Psoas muscle (tissue), 7 donors: ENCODE measurements at regions not wholly inside any gene's neighbourhood (a gene's known extent, or its start where the extent isn't known, plus 50 kb on each side); places are given as distances from the start of the nearest gene placed in this dataset.

Experiments
- ATAC-seq, 4 donors: fragments of 200-7000 bp; cut with Tn5 transposase; one replicate each; pipeline ENCODE4 v1.9.1; 2020; ENCODE audit warnings: moderate library complexity in 3 of 4, mild to moderate bottlenecking in 2 of 4
- DNase-seq, 2 donors: peaks; one replicate each; pipeline ENCODE4 v3.0.0-alpha.2; 2020
- H3K27ac ChIP-seq: fragments of 200-600 bp; one replicate; pipeline ENCODE4 v1.8.0; 2022
- H3K27me3 ChIP-seq, 3 donors: fragments of 200-600 bp in 1 of 3; one replicate each; pipeline versions ENCODE4 v1.6.1 to v1.8.0; 2013 to 2022; ENCODE audit warnings: low read length in 2 of 3, mild to moderate bottlenecking in 2 of 3, moderate library complexity in 1 of 3; ENCODE audit not compliant: insufficient read depth in 3 of 3
- H3K36me3 ChIP-seq, 2 donors: fragments of 200-600 bp in 1 of 2; one replicate each; pipeline versions ENCODE4 v1.6.1 to v1.8.0; 2013 to 2022; ENCODE audit warnings: low read depth in 1 of 2, mild to moderate bottlenecking in 1 of 2, moderate library complexity in 1 of 2; ENCODE audit not compliant: insufficient read depth in 1 of 2
- H3K4me1 ChIP-seq: fragments of 200-600 bp; one replicate; pipeline ENCODE4 v1.8.0; 2022
- H3K4me3 ChIP-seq: fragments of 200-600 bp; one replicate; pipeline ENCODE4 v1.8.0; 2022; ENCODE audit warnings: mild to moderate bottlenecking
- H3K9me3 ChIP-seq: fragments of 200-600 bp; one replicate; pipeline ENCODE4 v1.8.0; 2022
- whole genome bisulfite sequencing, 3 donors: extraction: QIAGEN DNeasy Blood & Tissue Kit; methylation state at CpG; one replicate each; pipeline versions ENCODE4 v1.1.6 to v1.1.7; 2013; 5-methylcytosine and 5-hydroxymethylcytosine counted together
- intact Hi-C, 2 donors: fragments of 100-400 bp; cut with DNase I; formaldehyde crosslinking; loops; one replicate each; pipeline versions ENCODE4 v1.11.0 to v1.14.2; 2022
- TF ChIP-seq, protein P1 (sequence below): fragments of 200-600 bp; IDR thresholded peaks from one replicate; pipeline ENCODE4 v1.8.0; 2022; ENCODE audit warnings: antibody characterized with exemption
- donor health status: healthy with polysubstance abuse.
- donor health status: DM: no; HTN: no; CAD: no; lungs with moderate emphysema.
- donor health status: Bipolar disorder and iron deficiency.
- donor health status: healthy.
- donor health status: DM: yes; HTN: yes; CAD: no.
- donor health status: DM: no; HTN: no; CAD: no.
- donor health status: DM: yes; HTN: yes; CAD: no.

GRCh38 chr14:76612654-76613053, 148.6 kb upstream of the VASH1 start:
- DNase-seq: no peak
- TF ChIP-seq, protein P1, sequence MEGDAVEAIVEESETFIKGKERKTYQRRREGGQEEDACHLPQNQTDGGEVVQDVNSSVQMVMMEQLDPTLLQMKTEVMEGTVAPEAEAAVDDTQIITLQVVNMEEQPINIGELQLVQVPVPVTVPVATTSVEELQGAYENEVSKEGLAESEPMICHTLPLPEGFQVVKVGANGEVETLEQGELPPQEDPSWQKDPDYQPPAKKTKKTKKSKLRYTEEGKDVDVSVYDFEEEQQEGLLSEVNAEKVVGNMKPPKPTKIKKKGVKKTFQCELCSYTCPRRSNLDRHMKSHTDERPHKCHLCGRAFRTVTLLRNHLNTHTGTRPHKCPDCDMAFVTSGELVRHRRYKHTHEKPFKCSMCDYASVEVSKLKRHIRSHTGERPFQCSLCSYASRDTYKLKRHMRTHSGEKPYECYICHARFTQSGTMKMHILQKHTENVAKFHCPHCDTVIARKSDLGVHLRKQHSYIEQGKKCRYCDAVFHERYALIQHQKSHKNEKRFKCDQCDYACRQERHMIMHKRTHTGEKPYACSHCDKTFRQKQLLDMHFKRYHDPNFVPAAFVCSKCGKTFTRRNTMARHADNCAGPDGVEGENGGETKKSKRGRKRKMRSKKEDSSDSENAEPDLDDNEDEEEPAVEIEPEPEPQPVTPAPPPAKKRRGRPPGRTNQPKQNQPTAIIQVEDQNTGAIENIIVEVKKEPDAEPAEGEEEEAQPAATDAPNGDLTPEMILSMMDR: no peak
- intact Hi-C loops: no loop called here
- Histone ChIP-seq H3K27me3 (peaks cover 2 to 5% (median 4%) of the 10 kb centered on the region in 3 donors), H3K9me3 (peaks cover 7% of the 10 kb centered on the region), H3K36me3 (no peaks in the 10 kb centered on the region), H3K27ac (no peak overlapping the region), H3K4me1 (no peaks in the 10 kb centered on the region), H3K4me3 (no peak overlapping the region)
- no peak for ATAC-seq
- WGBS, 3 donors: 26 to 32% (median 31%) methylated on average over 5 of the region's 5 CpGs

DNA sequence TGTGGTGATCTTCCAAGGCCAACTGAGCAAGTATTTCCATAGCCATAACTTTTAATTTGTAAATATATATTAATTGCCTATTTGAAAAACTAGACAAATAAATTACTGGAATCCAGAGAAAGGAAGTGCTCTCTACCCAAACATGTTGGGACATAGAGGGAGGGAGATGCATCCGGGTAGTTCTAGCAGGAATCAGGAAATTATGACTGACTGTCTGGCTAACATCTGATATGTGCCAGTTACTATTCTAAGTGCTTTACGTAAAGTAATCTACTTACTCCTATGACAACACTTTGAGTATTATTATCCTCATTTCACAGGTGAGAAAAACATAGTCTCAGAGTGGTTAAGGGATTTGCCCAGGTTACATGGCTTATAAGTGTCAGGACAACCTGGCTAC, 147.7 kb upstream of the VASH1 start:
- TF ChIP-seq, protein P1: no peak
- Histone ChIP-seq H3K4me1 (no peaks in the 10 kb centered on the region), H3K27ac (no peak overlapping the region), H3K9me3 (peaks cover 16% of the 10 kb centered on the region), H3K27me3 (peaks cover 2 to 5% (median 4%) of the 10 kb centered on the region in 3 donors), H3K4me3 (no peak overlapping the region), H3K36me3 (no peaks in the 10 kb centered on the region)
- ATAC-seq (no peak), DNase-seq (no peak)
- WGBS, 3 donors: 58 to 67% (median 59%) methylated on average over 2 of the region's 2 CpGs
- intact Hi-C loops: no loop called here

DNA sequence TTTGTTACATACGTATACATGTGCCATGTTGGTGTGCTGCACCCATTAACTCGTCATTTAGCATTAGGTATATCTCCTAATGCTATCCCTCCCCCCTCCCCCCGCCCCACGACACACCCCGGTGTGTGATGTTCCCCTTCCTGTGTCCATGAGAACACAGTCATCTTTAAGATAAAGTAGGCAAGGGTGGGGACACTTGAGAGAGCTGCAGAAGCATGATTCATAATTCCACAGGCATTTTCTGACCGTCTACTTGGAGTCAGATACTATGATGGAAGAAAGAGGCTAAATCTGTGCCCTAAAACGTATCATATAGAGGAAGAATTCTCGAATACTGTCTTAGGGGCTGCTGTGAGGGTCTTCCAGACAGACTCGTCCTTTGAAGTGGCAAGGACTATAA, 145.9 kb upstream of the VASH1 start:
- no peaks in the 10 kb centered on the region for H3K36me3 ChIP-seq
- no peak overlapping the region for H3K4me3 ChIP-seq
- TF ChIP-seq, protein P1: no peak
- WGBS, 3 donors: 70 to 80% (median 75%) methylated on average over 8 to 9 of the region's 9 CpGs
- intact Hi-C loops: no loop called here
- peaks cover 17% of the 10 kb centered on the region for H3K9me3 ChIP-seq
- H3K4me1 ChIP-seq: no peaks in the 10 kb centered on the region
- peaks cover 2 to 5% (median 4%) of the 10 kb centered on the region in 3 donors for H3K27me3 ChIP-seq
- H3K27ac ChIP-seq: no peak overlapping the region
- ATAC-seq (no peak), DNase-seq (no peak)

DNA sequence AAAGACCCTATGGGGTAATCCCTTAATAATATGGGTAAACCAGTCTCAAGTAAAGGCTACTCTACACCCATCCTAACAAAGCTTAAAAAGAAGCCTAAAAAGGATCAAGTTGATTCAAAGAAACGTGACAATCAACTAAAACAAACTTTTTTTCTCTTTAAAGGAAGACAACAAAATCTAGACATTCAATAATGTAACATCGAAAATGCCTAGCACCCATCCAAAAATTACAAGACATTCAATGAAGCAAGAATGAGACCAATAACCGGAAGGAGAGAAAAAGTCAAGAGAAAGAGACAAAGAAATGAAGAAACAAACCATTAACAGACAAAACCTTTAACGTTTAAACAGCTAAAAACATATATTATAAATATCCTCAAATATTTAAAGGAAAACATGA, 143.8 kb upstream of the VASH1 start:
- no peak for ATAC-seq
- 78 to 82% (median 80%) methylated on average over 4 of the region's 4 CpGs for WGBS, 3 donors
- intact Hi-C loops: no loop called here

GRCh38 chr14:76636602-76637001, 124.7 kb upstream of the VASH1 start:
- no peaks in the 10 kb centered on the region for H3K27me3 ChIP-seq
- H3K9me3 ChIP-seq: no peaks in the 10 kb centered on the region
- intact Hi-C loops: no loop called here
- no peak overlapping the region for H3K4me3 ChIP-seq
- ATAC-seq (no peak), DNase-seq (no peak)
- H3K36me3 ChIP-seq: no peaks in the 10 kb centered on the region
- no peak overlapping the region for H3K27ac ChIP-seq
- H3K4me1 ChIP-seq: no peaks in the 10 kb centered on the region
- TF ChIP-seq, protein P1: no peak

More for the DNA sequence above, 143.8 kb upstream of the VASH1 start:
- Histone ChIP-seq H3K4me3 (no peak overlapping the region), H3K4me1 (no peaks in the 10 kb centered on the region), H3K36me3 (no peaks in the 10 kb centered on the region), H3K27ac (no peak overlapping the region), H3K9me3 (peaks cover 17% of the 10 kb centered on the region), H3K27me3 (peaks cover 0 to 5% (median 2%) of the 10 kb centered on the region in 3 donors)
- no peak for DNase-seq
- TF ChIP-seq, protein P1: no peak
